Right cardiac atrium (tissue), 5 donors: ENCODE measurements at regions not wholly inside any gene's neighbourhood (a gene's known extent, or its start where the extent isn't known, plus 50 kb on each side); places are given as distances from the start of the nearest gene placed in this dataset.
"Not testable (repeated sequence)": the region's sequence is repeated elsewhere in the genome, so short reads cannot be mapped to it uniquely, and the experiment has no call there.

ENCODE experiments used
- ATAC-seq, 2 donors: fragments of 200-7000 bp; cut with Tn5 transposase; one replicate each; pipeline versions ENCODE4 v1.8.0 to v1.9.1; 2020; ENCODE audit warnings: moderate library complexity in 2 of 2, mild to moderate bottlenecking in 1 of 2
- DNase-seq, 3 donors: peaks; one replicate each; pipeline ENCODE4 v3.0.0-alpha.2; 2020
- H3K27ac ChIP-seq: one replicate; pipeline ENCODE4 v1.5.1; 2013; ENCODE audit warnings: mild to moderate bottlenecking, low read length, control low read depth, moderate library complexity
- H3K27me3 ChIP-seq: one replicate; pipeline ENCODE4 v1.6.1; 2013; ENCODE audit not compliant: control insufficient read depth, insufficient read depth
- H3K4me1 ChIP-seq: one replicate; pipeline ENCODE4 v1.6.1; 2013; ENCODE audit warnings: low read length; ENCODE audit not compliant: control insufficient read depth, insufficient read depth
- H3K4me3 ChIP-seq: one replicate; pipeline ENCODE4 v1.5.1; 2013; ENCODE audit warnings: low read length, control low read depth
- H3K9me3 ChIP-seq: one replicate; pipeline ENCODE4 v1.6.1; 2013; ENCODE audit warnings: low read length; ENCODE audit not compliant: control insufficient read depth
- WGBS: extraction: QIAGEN DNeasy Blood & Tissue Kit; methylation state at CpG from one replicate; pipeline ENCODE4 v1.1.7; 2013; 5-methylcytosine and 5-hydroxymethylcytosine counted together
- intact Hi-C, 4 donors: fragments of 100-400 bp; cut with DNase I; formaldehyde crosslinking; loops; one replicate each; pipeline versions ENCODE4 v1.11.0 to v1.14.0; 2022 to 2023
- donor health status: healthy with polysubstance abuse.
- donor health status: DM: no; HTN: yes; CAD: no.
- donor health status: DM: no; HTN: no; CAD: no.
- donor health status: DM: no; HTN: yes; CAD: no; lungs with severe emphysema.
- donor health status: DM: yes; HTN: yes; CAD: no.

DNA sequence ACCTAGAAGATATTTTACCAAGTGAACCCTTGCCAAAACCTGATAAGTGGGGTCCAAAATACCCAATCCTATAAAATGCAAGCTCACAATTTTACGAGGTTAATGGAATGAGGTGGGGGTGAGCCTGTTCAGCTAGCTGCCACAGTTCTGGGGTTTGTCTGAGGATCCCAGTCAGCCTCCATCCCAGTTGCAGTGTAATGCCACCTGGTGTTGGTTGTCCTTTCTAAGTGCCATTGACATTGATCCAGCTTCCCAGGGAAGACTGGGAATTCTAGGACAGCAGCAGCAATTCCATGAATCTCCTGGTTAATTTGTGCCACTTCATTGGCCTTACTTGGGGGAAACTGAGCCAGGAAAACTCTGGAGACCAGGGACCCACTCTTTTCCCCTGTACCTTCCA lies 298.3 kb downstream of the RWDD3 start:
- no peak for DNase-seq
- H3K4me1 ChIP-seq = no peaks in the 10 kb centered on the region
- no peak overlapping the region for H3K4me3 ChIP-seq
- no peaks in the 10 kb centered on the region for H3K9me3 ChIP-seq
- no peaks in the 10 kb centered on the region for H3K27me3 ChIP-seq
- intact Hi-C loops = no loop called here
- ATAC-seq = no peak
- H3K27ac ChIP-seq = no peak overlapping the region
- 48% methylated on average over 1 of the region's 1 CpG for WGBS

DNA sequence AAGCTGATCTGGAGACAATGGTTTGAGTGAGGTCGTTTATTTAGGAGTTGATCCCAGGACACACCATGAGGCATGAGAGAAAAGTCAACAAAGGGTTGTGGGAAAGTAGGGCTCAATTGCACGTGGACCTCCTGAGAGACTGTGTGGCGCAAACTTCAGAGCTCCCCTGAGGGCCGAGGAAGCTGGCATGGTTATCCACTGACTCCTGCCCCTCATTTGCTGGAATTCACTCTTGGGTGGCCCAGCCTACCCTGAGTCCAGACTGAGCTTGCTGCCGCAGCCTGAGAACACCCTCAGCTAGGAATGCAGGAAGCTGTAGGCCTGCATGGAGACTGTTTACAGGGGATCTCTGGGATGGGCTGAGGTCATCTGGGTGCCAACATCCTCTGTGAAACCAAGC lies 301.0 kb downstream of the RWDD3 start:
- no peaks in the 10 kb centered on the region for H3K27me3 ChIP-seq
- intact Hi-C loops = no loop called here
- H3K27ac ChIP-seq = no peak overlapping the region
- H3K9me3 ChIP-seq = no peaks in the 10 kb centered on the region
- H3K4me3 ChIP-seq = no peak overlapping the region
- ATAC-seq (no peak), DNase-seq (no peak)
- H3K4me1 ChIP-seq = no peaks in the 10 kb centered on the region
- WGBS = 58% methylated on average over 5 of the region's 5 CpGs

DNA sequence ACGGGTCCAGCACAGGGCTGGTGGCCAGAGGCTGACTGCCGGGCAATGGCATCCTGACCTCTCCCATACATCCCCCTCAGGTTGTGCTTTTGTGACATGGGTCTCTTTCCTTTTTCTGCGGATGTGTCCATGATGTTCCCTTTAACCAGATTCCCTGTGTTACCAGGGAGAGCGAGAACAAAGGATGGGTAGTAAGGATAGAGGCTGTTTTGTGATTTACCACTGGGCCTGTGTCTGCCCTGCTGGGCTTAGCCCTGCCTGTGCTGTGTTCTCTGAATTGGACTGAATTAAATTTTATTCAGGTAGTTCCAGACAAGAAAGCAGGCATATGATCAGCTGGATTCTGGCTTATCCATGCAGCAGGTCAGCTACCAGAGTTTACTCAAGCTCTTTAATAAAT lies 301.6 kb downstream of the RWDD3 start:
- H3K27ac ChIP-seq = no peak overlapping the region
- DNase-seq (no peak), ATAC-seq (no peak)
- 91% methylated on average over 4 of the region's 4 CpGs for WGBS
- no peaks in the 10 kb centered on the region for H3K9me3 ChIP-seq
- intact Hi-C loops = no loop called here
- no peaks in the 10 kb centered on the region for H3K4me1 ChIP-seq
- no peak overlapping the region for H3K4me3 ChIP-seq
- no peaks in the 10 kb centered on the region for H3K27me3 ChIP-seq

DNA sequence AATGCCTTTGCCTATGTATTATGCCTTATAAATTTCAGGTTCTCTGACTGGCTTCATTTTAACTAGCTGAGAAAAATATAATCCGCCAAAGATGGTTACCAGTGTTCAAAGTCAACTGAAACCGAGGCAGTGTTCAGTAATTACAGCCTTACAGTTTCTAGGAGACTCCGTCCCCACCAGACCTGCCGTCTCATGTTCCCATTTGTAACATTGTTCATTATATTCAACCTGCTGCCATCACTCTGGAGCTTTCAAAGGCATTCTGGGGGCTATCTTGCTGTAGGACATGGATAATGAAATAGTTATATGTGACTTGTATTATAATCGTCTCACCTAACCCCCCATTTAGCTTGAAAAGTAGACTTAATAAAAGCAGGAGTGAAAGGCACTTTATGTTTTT lies 302.5 kb downstream of the RWDD3 start:
- intact Hi-C loops = no loop called here
- Histone ChIP-seq H3K27ac (no peak overlapping the region), H3K4me1 (no peaks in the 10 kb centered on the region), H3K4me3 (no peak overlapping the region), H3K9me3 (no peaks in the 10 kb centered on the region), H3K27me3 (no peaks in the 10 kb centered on the region)
- ATAC-seq = no peak
- no peak for DNase-seq
- WGBS = 84% methylated on average over 5 of the region's 5 CpGs

DNA sequence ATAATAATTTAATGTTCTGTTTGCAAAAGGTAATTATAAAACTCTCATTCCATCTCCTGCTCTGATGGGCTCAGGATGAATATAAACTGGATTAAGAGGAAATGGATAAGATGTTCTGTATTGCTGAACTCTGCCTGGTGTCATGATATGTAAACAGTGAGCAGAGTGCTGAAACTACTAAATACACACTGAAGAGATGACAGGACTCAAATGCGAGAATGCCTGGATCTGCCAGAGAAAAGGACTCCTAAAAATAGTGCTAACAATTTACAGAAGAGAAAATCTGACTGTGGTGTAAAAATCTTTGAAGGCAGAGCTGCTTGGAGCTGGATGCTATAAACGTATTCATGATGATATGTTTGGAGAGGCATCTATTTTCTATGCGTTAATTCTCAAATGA lies 303.2 kb downstream of the RWDD3 start:
- Histone ChIP-seq H3K27me3 (no peaks in the 10 kb centered on the region), H3K4me3 (no peak overlapping the region), H3K27ac (no peak overlapping the region), H3K9me3 (no peaks in the 10 kb centered on the region), H3K4me1 (no peaks in the 10 kb centered on the region)
- no peak for ATAC-seq
- no peak for DNase-seq
- 30% methylated on average over 3 of the region's 3 CpGs for WGBS
- intact Hi-C loops = no loop called here

DNA sequence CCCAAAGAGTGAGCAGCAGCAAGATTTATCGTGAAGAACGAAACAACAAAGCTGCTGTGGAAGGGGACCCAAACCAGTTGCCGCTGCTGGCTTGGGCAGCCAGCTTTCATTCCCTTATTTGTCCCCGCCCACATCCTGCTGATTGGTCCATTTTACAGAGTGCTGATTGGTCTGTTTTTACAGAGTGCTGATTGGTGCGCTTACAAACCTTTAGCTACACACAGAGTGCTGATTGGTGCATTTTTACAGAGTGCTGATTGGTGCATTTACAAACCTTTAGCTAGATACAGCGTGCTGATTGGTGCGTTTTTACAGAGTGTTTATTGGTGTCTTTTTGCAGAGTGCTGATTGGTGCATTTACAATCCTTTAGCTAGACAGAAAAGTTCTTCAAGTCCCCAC lies 304.2 kb downstream of the RWDD3 start:
- intact Hi-C loops, H3K27ac ChIP-seq, H3K9me3 ChIP-seq, H3K4me1 ChIP-seq, H3K4me3 ChIP-seq, ATAC-seq, H3K27me3 ChIP-seq, DNase-seq: not testable (repeated sequence)
- WGBS = 94% methylated on average over 7 of the region's 7 CpGs

DNA sequence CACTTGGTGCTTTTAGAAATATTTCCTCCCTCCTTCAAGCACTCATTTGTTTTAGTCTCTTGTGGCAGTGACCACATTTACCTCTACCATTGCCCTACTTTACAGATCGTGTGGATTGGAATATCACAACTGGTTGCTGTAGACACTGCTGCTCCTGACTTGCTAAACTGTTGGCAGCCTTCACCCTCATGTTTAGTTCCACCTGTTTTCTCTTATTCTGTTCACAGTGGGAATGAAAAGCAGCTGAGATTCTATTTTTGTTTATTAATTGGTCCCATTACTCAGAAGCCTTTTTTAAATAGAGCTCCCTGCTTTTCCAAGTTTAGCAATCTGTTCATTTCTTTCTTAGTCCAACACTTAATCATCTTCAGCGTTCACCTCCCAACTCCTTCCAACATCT lies 308.9 kb downstream of the RWDD3 start:
- Histone ChIP-seq H3K4me1 (no peaks in the 10 kb centered on the region), H3K27ac (no peak overlapping the region), H3K9me3 (no peaks in the 10 kb centered on the region), H3K4me3 (no peak overlapping the region), H3K27me3 (no peaks in the 10 kb centered on the region)
- intact Hi-C loops = no loop called here
- ATAC-seq (no peak), DNase-seq (no peak)
- 82% methylated on average over 2 of the region's 2 CpGs for WGBS

DNA sequence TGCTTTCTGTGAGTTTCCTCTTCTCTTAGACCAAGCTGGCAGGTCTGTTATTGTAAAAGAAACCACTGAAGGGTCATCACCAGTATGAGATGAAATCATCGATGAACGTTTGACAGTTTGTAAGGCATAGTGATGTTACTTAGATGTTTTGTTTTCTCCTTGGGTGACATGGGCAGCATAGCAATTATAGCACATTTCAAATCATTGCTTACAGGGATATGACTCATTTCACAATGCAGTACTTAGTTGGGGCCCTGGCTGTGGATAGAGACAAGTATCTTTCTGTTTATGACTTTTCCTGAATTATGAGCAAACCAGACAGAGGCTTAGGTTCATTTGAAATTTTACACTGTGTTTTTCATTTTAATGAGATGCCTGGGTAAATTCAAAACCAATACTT lies 313.0 kb downstream of the RWDD3 start:
- no peaks in the 10 kb centered on the region for H3K4me1 ChIP-seq
- no peak overlapping the region for H3K4me3 ChIP-seq
- no peak for ATAC-seq
- intact Hi-C loops = no loop called here
- 78% methylated on average over 2 of the region's 2 CpGs for whole genome bisulfite sequencing
- H3K27ac ChIP-seq = no peak overlapping the region
- H3K27me3 ChIP-seq = no peaks in the 10 kb centered on the region
- no peaks in the 10 kb centered on the region for H3K9me3 ChIP-seq
- no peak for DNase-seq

DNA sequence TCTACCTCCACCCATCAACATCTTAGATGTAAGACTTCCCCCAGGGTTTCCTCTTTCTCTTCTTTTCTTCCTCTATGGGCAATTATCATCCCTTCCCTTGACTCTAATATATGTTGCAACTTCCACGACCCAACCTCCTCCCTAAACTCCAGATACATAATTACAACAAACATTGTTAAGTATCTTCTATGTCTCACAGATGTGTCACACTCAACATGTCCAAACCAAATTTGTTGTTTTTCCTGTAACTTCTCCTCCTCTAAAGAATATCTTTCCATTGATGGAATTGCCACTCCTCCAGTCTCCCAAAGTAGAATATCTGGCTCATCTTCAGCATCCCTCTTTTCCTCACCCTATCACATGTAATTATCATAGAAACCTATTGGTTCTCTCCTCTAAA lies 314.2 kb downstream of the RWDD3 start:
- ATAC-seq = no peak
- Histone ChIP-seq H3K9me3 (no peaks in the 10 kb centered on the region), H3K4me1 (no peaks in the 10 kb centered on the region), H3K27ac (no peak overlapping the region), H3K4me3 (no peak overlapping the region), H3K27me3 (no peaks in the 10 kb centered on the region)
- no peak for DNase-seq
- intact Hi-C loops = no loop called here
- WGBS = 67% methylated on average over 1 of the region's 1 CpG

DNA sequence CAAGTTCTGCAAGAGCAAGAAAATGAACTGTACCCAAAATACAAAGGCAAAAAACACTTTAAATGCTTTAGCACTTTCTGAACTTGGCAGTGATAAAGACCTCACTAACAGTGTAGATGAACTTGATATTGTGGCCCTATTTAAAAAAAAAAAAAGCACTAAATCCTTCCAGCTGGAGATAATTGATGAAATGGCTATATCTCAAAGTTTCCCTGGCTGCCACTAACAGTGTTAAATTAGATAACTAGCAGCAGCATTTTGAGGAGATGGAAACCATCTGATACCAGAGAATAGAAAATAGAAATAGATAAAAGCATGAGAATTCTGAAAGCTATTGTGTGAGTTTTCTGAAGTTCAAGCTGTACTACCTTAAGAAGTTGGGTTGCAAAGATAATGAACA lies 317.2 kb downstream of the RWDD3 start:
- ATAC-seq (no peak), DNase-seq (no peak)
- Histone ChIP-seq H3K4me3 (no peak overlapping the region), H3K9me3 (no peaks in the 10 kb centered on the region), H3K27me3 (no peaks in the 10 kb centered on the region), H3K4me1 (no peaks in the 10 kb centered on the region), H3K27ac (no peak overlapping the region)
- intact Hi-C loops = no loop called here

DNA sequence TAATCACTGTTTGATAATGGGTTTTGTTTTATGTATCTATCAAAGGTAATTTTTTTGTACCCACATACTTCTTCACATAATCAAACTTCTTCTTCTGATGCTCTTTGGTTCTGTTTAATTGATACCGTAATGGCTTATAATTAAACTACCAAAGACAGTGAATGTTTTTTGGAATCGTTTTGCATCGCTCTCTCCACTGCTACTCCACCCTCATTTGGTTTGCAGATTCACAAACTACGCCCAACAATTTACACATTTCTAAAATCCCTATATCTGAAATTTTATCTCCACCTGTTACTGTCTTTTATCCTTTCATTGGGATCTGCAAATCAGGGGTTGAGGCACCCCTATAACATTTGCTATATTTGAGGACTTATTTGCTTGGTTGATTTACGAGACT lies 319.6 kb downstream of the RWDD3 start:
- 92% methylated on average over 5 of the region's 5 CpGs for WGBS

DNA sequence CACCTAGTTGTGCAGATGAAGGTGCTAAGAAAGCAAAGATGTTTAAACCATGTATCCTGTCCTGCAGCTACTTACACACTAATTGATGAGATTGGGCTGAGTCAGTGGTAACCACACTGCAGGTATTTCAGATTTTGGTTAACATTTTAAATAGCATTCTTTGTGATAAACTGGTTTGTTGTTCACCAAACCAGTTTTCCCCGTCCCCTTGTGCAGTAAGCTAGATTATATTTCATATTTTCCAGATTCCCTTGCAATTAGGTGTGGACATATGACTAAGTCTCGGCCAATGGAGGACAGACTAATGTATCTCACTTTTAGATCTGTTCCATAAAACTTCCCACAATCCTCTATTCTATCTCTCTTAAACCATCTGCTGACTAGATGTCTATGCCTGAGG lies 320.4 kb downstream of the RWDD3 start:
- DNase-seq = no peak
- WGBS = 86% methylated on average over 2 of the region's 2 CpGs
- Histone ChIP-seq H3K4me3 (no peak overlapping the region), H3K4me1 (no peaks in the 10 kb centered on the region), H3K9me3 (peaks cover 1% of the 10 kb centered on the region), H3K27me3 (no peaks in the 10 kb centered on the region), H3K27ac (no peak overlapping the region)
- no peak for ATAC-seq
- intact Hi-C loops = no loop called here

More for the DNA sequence above, 319.6 kb downstream of the RWDD3 start:
- intact Hi-C loops = no loop called here
- Histone ChIP-seq H3K27me3 (no peaks in the 10 kb centered on the region), H3K27ac (no peak overlapping the region), H3K9me3 (no peaks in the 10 kb centered on the region), H3K4me1 (no peaks in the 10 kb centered on the region), H3K4me3 (no peak overlapping the region)
- DNase-seq = no peak
- ATAC-seq = no peak
